ENCODE measurements at regions not wholly inside any gene's neighbourhood (a gene's known extent, or its start where the extent isn't known, plus 50 kb on each side); places are given as distances from the start of the nearest gene placed in this dataset.

GRCh38 chr20:50355590-50356524, 154.3 kb upstream of the PTPN1 start:
- H3K4me3 ChIP-seq (ENCODE audit: control insufficient read depth, low read depth, low read length): no peak overlapping the region
- TF ChIP-seq CTCF (IDR thresholded peaks at IDR 0.05; ENCODE audit: control insufficient read depth, insufficient read depth, low read depth, low read length, missing control alignments): no peak
- no peak for DNase-seq (ENCODE audit: low read depth)

- DNase-seq (ENCODE audit: low read depth): no peak
- no peak overlapping the region for H3K4me3 ChIP-seq (ENCODE audit: control insufficient read depth, low read depth, low read length)
- TF ChIP-seq CTCF (IDR thresholded peaks at IDR 0.05; ENCODE audit: control insufficient read depth, insufficient read depth, low read depth, low read length, missing control alignments): no peak
These were observed 153.7 kb upstream of the PTPN1 start for GRCh38 chr20:50356525-50356885.

GRCh38 chr20:50356962-50357782, 153.0 kb upstream of the PTPN1 start:
- no peak for TF ChIP-seq CTCF (IDR thresholded peaks at IDR 0.05; ENCODE audit: control insufficient read depth, insufficient read depth, low read depth, low read length, missing control alignments)
- no peak for DNase-seq (ENCODE audit: low read depth)
- H3K4me3 ChIP-seq (ENCODE audit: control insufficient read depth, low read depth, low read length): no peak overlapping the region

- H3K4me3 ChIP-seq (ENCODE audit: control insufficient read depth, low read depth, low read length): no peak overlapping the region
- TF ChIP-seq CTCF (IDR thresholded peaks at IDR 0.05; ENCODE audit: control insufficient read depth, insufficient read depth, low read depth, low read length, missing control alignments): peak; percentile 11
- no peak for DNase-seq (ENCODE audit: low read depth)
These were observed 152.4 kb upstream of the PTPN1 start for GRCh38 chr20:50357783-50358161.

GRCh38 chr20:50358166-50358565, 152.0 kb upstream of the PTPN1 start:
- no peak overlapping the region for H3K4me3 ChIP-seq (ENCODE audit: control insufficient read depth, low read depth, low read length)
- DNase-seq (ENCODE audit: low read depth): no peak
- no peak for TF ChIP-seq CTCF (IDR thresholded peaks at IDR 0.05; ENCODE audit: control insufficient read depth, insufficient read depth, low read depth, low read length, missing control alignments)

- no peak for DNase-seq (ENCODE audit: low read depth)
- no peak overlapping the region for H3K4me3 ChIP-seq (ENCODE audit: control insufficient read depth, low read depth, low read length)
- TF ChIP-seq CTCF (IDR thresholded peaks at IDR 0.05; ENCODE audit: control insufficient read depth, insufficient read depth, low read depth, low read length, missing control alignments): no peak
These were observed 151.2 kb upstream of the PTPN1 start for GRCh38 chr20:50358971-50359370.
